ENCODE measurements at regions not wholly inside any gene's neighbourhood (a gene's known extent, or its start where the extent isn't known, plus 50 kb on each side); places are given as distances from the start of the nearest gene placed in this dataset.

DNA sequence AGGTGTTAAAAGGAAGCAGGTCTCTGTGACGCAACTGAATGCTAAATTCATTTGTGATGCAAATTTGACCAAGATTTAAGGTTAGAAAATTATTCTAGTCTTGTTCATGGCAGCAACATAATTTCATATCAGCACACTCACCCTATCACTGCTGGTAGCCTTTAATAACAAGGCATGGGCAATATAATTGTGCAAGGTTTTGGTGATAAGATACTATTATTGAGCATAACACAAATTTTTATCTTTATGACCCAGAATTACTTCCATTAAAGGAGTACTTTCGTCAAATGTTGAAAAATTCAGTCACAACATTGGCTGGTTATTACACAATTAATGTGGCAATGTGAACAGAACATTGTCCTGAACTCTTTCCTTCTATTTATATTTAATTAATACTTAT lies 96.0 kb upstream of the PAM start:
- intact Hi-C loops (cut with micrococcal nuclease): no loop called here
- H3K4me1 ChIP-seq: peaks cover 11% of the 10 kb centered on the region
- no peak overlapping the region for H3K4me3 ChIP-seq
- no peak overlapping the region for H3K27ac ChIP-seq (replicated peaks)
- no peaks in the 10 kb centered on the region for H3K9me3 ChIP-seq (replicated peaks)
- no peak for DNase-seq
- TF ChIP-seq, protein P1, sequence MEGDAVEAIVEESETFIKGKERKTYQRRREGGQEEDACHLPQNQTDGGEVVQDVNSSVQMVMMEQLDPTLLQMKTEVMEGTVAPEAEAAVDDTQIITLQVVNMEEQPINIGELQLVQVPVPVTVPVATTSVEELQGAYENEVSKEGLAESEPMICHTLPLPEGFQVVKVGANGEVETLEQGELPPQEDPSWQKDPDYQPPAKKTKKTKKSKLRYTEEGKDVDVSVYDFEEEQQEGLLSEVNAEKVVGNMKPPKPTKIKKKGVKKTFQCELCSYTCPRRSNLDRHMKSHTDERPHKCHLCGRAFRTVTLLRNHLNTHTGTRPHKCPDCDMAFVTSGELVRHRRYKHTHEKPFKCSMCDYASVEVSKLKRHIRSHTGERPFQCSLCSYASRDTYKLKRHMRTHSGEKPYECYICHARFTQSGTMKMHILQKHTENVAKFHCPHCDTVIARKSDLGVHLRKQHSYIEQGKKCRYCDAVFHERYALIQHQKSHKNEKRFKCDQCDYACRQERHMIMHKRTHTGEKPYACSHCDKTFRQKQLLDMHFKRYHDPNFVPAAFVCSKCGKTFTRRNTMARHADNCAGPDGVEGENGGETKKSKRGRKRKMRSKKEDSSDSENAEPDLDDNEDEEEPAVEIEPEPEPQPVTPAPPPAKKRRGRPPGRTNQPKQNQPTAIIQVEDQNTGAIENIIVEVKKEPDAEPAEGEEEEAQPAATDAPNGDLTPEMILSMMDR (IDR thresholded peaks at IDR 0.05; ENCODE audit: borderline replicate concordance): no peak
- no peaks in the 10 kb centered on the region for H3K36me3 ChIP-seq
- no peaks in the 10 kb centered on the region for H3K27me3 ChIP-seq (ENCODE audit: low read depth)

GRCh38 chr5:102660111-102660510 lies 95.0 kb upstream of the PAM start:
- Histone ChIP-seq H3K36me3 (no peaks in the 10 kb centered on the region), H3K27ac (replicated peaks) (no peak overlapping the region), H3K4me3 (no peak overlapping the region), H3K27me3 (ENCODE audit: low read depth) (no peaks in the 10 kb centered on the region), H3K4me1 (peaks cover 8% of the 10 kb centered on the region), H3K9me3 (replicated peaks) (no peaks in the 10 kb centered on the region)
- TF ChIP-seq, protein P1 (IDR thresholded peaks at IDR 0.05; ENCODE audit: borderline replicate concordance): no peak
- DNase-seq: no peak
- intact Hi-C loops (cut with micrococcal nuclease): loop anchor here (10.0 kb wide), 1 partner anchor 75 kb away; no protein-coding TSS in a partner anchor

DNA sequence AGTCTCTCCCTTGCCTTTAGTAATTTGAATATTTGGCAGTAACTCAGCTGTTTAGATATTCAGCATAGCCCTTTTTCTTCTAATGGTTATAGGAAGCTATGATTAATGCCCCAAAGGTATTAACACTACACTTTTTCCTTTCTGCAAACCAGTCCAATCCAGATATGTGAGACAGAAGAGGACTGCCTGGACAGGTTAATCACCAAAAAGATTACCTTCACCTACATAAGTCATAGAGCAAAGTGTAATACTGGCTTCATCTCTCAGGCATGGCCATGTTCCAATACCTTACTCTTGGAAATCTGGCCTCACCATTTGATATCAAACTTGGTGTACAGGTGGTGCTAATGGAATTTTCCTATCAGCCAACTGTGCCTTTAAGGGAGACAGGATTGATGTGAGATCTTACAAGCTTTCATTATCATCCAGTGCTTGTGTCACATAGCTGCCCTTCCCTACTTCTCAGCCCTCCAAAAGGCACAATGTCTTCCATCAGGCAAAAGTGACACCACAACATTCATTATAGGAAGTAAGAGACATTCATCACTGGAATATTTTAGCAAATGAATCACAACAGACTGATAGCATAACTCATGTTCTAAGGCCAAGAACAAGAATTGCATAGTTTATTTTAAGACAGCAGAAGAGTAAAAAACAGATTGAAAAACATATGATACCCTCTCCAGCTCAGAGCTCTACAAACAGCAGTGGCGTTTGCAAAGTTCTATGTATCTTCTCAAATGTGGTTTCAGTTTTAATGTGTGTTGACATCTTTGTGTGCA lies 91.2 kb upstream of the PAM start:
- H3K9me3 ChIP-seq (replicated peaks): no peaks in the 10 kb centered on the region
- H3K27me3 ChIP-seq (ENCODE audit: low read depth): no peaks in the 10 kb centered on the region
- H3K27ac ChIP-seq (replicated peaks): no peak overlapping the region
- H3K4me3 ChIP-seq: no peak overlapping the region
- DNase-seq: no peak
- H3K4me1 ChIP-seq: peaks cover 8% of the 10 kb centered on the region
- TF ChIP-seq, protein P1 (IDR thresholded peaks at IDR 0.05; ENCODE audit: borderline replicate concordance): no peak
- intact Hi-C loops (cut with micrococcal nuclease): loop anchor here (10.0 kb wide), 1 partner anchor 79 kb away; no protein-coding TSS in a partner anchor
- no peaks in the 10 kb centered on the region for H3K36me3 ChIP-seq

GRCh38 chr5:102664616-102665335 lies 90.3 kb upstream of the PAM start:
- DNase-seq: no peak
- TF ChIP-seq, protein P1 (IDR thresholded peaks at IDR 0.05; ENCODE audit: borderline replicate concordance): no peak
- Histone ChIP-seq H3K4me1 (peaks cover 8% of the 10 kb centered on the region), H3K36me3 (no peaks in the 10 kb centered on the region), H3K27ac (replicated peaks) (no peak overlapping the region), H3K27me3 (ENCODE audit: low read depth) (no peaks in the 10 kb centered on the region), H3K9me3 (replicated peaks) (no peaks in the 10 kb centered on the region), H3K4me3 (no peak overlapping the region)
- intact Hi-C loops (cut with micrococcal nuclease): loop anchor here (10.0 kb wide), 1 partner anchor 80 kb away; no protein-coding TSS in a partner anchor

GRCh38 chr5:102666164-102666946 lies 88.8 kb upstream of the PAM start:
- peaks cover 8% of the 10 kb centered on the region for H3K4me1 ChIP-seq
- no peaks in the 10 kb centered on the region for H3K36me3 ChIP-seq
- TF ChIP-seq, protein P1 (IDR thresholded peaks at IDR 0.05; ENCODE audit: borderline replicate concordance): no peak
- no peak for DNase-seq
- H3K27me3 ChIP-seq (ENCODE audit: low read depth): no peaks in the 10 kb centered on the region
- no peak overlapping the region for H3K27ac ChIP-seq (replicated peaks)
- intact Hi-C loops (cut with micrococcal nuclease): loop anchor here (10.0 kb wide), 1 partner anchor 82 kb away; no protein-coding TSS in a partner anchor
- no peaks in the 10 kb centered on the region for H3K9me3 ChIP-seq (replicated peaks)
- H3K4me3 ChIP-seq: no peak overlapping the region
